Osteocyte (in vitro differentiated cells): ENCODE measurements at regions not wholly inside any gene's neighbourhood (a gene's known extent, or its start where the extent isn't known, plus 50 kb on each side); places are given as distances from the start of the nearest gene placed in this dataset.

Experiments
- DNase-seq: peaks from one replicate; pipeline ENCODE4 v3.0.0; 2021; ENCODE audit warnings: mixed read lengths; ENCODE audit not compliant: unreplicated experiment; ENCODE audit errors: extremely low spot score
- H3K27ac Mint-ChIP-seq: one replicate; pipeline ENCODE4 v1.8.0; 2021; ENCODE audit warnings: mild to moderate bottlenecking, mixed read lengths; ENCODE audit not compliant: unreplicated experiment
- H3K27me3 Mint-ChIP-seq: one replicate; pipeline ENCODE4 v1.8.0; 2021; ENCODE audit warnings: mixed read lengths; ENCODE audit not compliant: unreplicated experiment
- H3K36me3 Mint-ChIP-seq: one replicate; pipeline ENCODE4 v1.8.0; 2021; ENCODE audit warnings: mixed read lengths; ENCODE audit not compliant: unreplicated experiment
- H3K4me1 Mint-ChIP-seq: one replicate; pipeline ENCODE4 v1.8.0; 2021; ENCODE audit warnings: mixed read lengths; ENCODE audit not compliant: unreplicated experiment
- H3K4me3 Mint-ChIP-seq: one replicate; pipeline ENCODE4 v1.8.0; 2021; ENCODE audit warnings: mild to moderate bottlenecking, moderate library complexity, mixed read lengths; ENCODE audit not compliant: unreplicated experiment
- H3K9me3 Mint-ChIP-seq: one replicate; pipeline ENCODE4 v1.8.0; 2021; ENCODE audit warnings: mixed read lengths; ENCODE audit not compliant: unreplicated experiment
- CTCF ChIP-seq: fragments of 200-600 bp; sonication (generic); IDR thresholded peaks from 2 replicates; pipeline ENCODE4 v1.5.0; 2021; ENCODE audit warnings: antibody characterized with exemption, mild to moderate bottlenecking, moderate library complexity

GRCh38 chr20:48382304-48382703 lies 445.5 kb downstream of the PREX1 start:
- Mint-ChIP-seq H3K4me1 (no peaks in the 10 kb centered on the region), H3K27ac (no peak overlapping the region), H3K27me3 (peaks cover 38% of the 10 kb centered on the region), H3K4me3 (no peak overlapping the region), H3K36me3 (no peaks in the 10 kb centered on the region), H3K9me3 (no peaks in the 10 kb centered on the region)
- no peak for DNase-seq
- TF ChIP-seq CTCF, result no peak

GRCh38 chr20:48381353-48382120 lies 446.3 kb downstream of the PREX1 start:
- Mint-ChIP-seq H3K4me3 (no peak overlapping the region), H3K27me3 (peaks cover 37% of the 10 kb centered on the region), H3K27ac (no peak overlapping the region), H3K9me3 (no peaks in the 10 kb centered on the region), H3K4me1 (no peaks in the 10 kb centered on the region), H3K36me3 (no peaks in the 10 kb centered on the region)
- TF ChIP-seq CTCF, result no peak
- no peak for DNase-seq

- no peak overlapping the region for H3K27ac Mint-ChIP-seq
- H3K4me1 Mint-ChIP-seq, result peaks cover 2% of the 10 kb centered on the region
- no peak overlapping the region for H3K4me3 Mint-ChIP-seq
- peaks cover 36% of the 10 kb centered on the region for H3K27me3 Mint-ChIP-seq
- no peak for TF ChIP-seq CTCF
- H3K9me3 Mint-ChIP-seq, result no peaks in the 10 kb centered on the region
- no peak for DNase-seq
- H3K36me3 Mint-ChIP-seq, result no peaks in the 10 kb centered on the region
Observed at GRCh38 chr20:48380661-48381060, 447.1 kb downstream of the PREX1 start.

GRCh38 chr20:48378976-48379675 lies 448.7 kb downstream of the PREX1 start:
- H3K36me3 Mint-ChIP-seq, result no peaks in the 10 kb centered on the region
- TF ChIP-seq CTCF, result no peak
- H3K27me3 Mint-ChIP-seq, result peaks cover 39% of the 10 kb centered on the region
- H3K27ac Mint-ChIP-seq, result no peak overlapping the region
- H3K4me3 Mint-ChIP-seq, result no peak overlapping the region
- H3K4me1 Mint-ChIP-seq, result peaks cover 18% of the 10 kb centered on the region
- no peaks in the 10 kb centered on the region for H3K9me3 Mint-ChIP-seq
- DNase-seq, result no peak

GRCh38 chr20:48377940-48378339 lies 449.9 kb downstream of the PREX1 start:
- H3K27ac Mint-ChIP-seq, result no peak overlapping the region
- peaks cover 45% of the 10 kb centered on the region for H3K27me3 Mint-ChIP-seq
- no peak for DNase-seq
- no peak for TF ChIP-seq CTCF
- no peaks in the 10 kb centered on the region for H3K9me3 Mint-ChIP-seq
- H3K4me1 Mint-ChIP-seq, result peaks cover 26% of the 10 kb centered on the region
- no peaks in the 10 kb centered on the region for H3K36me3 Mint-ChIP-seq
- H3K4me3 Mint-ChIP-seq, result no peak overlapping the region
